GM18868 (cell line): ENCODE measurements at regions not wholly inside any gene's neighbourhood (a gene's known extent, or its start where the extent isn't known, plus 50 kb on each side); places are given as distances from the start of the nearest gene placed in this dataset.

Experiments
- ATAC-seq: cut with Tn5 transposase; IDR thresholded peaks from one replicate; pipeline ENCODE4 v1.9.1; 2021; ENCODE audit warnings: mild to moderate bottlenecking, moderate library complexity; ENCODE audit not compliant: unreplicated experiment

DNA sequence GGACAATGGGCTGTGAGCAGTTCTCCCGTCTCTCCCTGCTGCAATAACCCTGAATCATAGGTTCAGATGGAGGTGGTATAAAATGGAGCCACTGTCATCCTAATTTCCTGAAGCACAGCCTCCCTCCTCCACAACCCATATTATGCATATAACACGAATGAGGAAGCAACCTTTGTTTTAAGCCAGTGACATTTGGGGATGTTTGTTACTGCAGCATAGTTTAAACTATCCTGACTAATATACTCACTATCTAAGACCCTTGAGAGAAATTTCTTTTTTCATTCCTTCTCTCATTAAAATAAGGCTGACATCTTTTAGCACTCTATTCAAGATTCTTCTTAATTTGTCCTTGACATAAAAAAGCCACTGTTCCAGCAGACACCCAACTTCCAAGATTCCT lies 413.4 kb downstream of the SOX9 start:
- ATAC-seq, result no peak

DNA sequence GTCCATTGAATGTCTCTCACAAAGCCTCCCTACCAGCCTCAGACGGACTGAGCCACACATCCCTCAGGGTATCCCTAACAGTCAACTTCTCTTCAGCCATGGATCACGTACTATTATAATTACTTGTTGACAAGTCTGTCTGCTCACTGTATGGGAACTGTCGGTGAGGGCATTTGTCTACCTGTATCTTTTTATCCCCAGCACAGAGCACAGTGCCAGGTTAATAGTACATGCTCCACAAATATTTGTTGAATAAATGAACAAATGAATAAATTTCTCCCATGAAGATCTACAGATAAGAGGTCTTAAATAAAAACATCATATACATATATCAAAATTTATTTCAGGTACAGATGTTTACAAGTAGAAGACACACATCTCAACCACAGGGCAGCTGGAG lies 414.0 kb downstream of the SOX9 start:
- ATAC-seq, result no peak

DNA sequence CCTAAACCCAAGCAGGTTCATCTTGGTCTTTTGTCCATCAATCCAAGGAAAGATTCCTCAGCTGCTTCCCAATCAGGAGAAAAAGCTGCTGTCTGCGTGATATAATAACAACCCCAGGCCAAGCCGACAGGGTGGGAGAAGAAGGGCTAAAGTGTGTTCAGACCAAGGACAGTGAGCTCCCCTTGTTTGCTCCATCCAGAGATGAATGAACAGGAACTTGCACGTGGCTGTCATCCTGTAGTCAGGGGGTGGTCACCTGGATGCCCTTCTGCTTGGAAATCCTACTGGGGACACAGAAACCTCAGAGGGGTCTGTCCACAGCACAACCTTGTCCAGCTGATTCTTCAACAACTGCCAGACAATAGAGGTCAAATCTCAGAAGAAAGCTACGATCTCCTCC lies 414.5 kb downstream of the SOX9 start:
- no peak for ATAC-seq

DNA sequence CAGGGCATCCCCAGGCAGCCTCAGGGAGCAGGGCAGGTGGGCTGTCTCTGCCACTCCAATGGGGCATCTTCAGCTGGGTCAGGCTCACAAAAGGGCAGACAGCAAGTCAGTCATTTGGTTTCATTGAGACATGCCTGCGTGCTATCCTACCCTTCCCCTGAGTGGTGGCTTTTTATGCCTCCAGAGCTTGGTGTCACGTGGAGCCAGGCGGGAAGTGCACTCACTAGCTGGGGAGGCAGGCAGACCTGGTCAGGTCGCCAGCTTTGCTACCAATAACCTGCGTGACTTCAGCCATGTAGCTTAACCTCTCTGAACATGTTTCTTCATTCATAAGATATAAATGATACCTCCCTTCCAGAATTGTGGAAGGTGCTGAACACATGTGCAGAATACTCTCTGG lies 415.0 kb downstream of the SOX9 start:
- ATAC-seq, result no peak

DNA sequence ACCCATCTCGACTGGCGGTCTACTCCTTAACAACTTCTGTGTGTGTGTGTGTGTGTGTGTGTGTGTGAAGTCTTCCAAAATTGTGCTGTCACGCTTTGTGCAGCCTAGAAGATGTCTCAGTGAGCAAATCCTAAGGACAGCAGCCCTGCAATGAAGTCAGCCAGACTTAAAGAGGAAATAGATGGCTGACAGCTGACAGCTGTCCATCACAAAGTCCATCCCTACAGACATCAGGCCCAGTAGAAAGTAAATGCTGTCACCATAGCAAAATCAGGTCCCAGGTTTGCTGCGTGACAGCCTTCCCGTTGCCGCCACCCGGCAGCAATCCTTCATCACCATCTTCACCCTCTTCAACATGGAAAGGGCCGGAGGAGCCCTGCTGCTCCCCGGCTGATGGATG lies 416.0 kb downstream of the SOX9 start:
- ATAC-seq, result no peak

DNA sequence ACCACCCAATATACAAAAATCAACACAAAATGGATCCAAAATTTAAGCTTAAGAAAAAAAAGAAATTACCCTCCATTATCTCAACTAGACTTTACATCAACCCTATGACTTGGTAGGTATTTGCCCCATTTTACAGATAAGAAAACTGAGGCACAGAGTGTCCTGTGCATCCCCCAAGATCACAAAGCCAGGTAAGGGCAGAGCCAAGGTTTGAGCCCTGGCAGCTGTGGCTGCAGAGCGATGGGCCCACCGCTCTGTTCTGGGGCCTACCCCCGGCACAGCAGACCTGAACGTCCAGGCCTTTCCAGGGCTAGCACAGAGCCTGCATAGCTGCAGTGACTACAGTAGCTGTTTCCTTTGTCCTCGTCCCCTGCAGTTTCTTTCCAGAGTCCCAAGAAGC lies 417.6 kb downstream of the SOX9 start:
- no peak for ATAC-seq

DNA sequence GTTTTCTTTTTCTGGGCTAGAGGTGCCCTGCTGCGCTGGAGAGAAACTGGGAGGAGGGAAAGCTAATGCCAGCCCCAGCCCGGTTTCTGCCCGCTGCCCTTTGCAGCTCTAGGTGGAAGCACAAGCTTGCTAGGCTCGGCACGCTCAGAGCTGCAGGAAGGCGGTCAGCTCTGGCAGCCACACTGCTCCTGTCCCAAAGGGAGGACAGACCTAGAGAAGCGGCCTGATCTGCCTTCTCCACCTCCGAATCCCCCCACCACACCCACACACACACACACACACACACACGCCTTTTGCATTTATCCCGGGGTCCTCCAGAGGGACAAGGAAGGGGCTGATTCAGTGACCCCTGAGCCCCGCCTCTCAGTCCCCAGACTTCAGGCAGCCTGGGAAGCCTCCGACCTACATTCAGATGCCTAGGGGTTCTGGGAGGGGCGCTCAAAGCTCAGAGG lies 418.1 kb downstream of the SOX9 start:
- no peak for ATAC-seq

DNA sequence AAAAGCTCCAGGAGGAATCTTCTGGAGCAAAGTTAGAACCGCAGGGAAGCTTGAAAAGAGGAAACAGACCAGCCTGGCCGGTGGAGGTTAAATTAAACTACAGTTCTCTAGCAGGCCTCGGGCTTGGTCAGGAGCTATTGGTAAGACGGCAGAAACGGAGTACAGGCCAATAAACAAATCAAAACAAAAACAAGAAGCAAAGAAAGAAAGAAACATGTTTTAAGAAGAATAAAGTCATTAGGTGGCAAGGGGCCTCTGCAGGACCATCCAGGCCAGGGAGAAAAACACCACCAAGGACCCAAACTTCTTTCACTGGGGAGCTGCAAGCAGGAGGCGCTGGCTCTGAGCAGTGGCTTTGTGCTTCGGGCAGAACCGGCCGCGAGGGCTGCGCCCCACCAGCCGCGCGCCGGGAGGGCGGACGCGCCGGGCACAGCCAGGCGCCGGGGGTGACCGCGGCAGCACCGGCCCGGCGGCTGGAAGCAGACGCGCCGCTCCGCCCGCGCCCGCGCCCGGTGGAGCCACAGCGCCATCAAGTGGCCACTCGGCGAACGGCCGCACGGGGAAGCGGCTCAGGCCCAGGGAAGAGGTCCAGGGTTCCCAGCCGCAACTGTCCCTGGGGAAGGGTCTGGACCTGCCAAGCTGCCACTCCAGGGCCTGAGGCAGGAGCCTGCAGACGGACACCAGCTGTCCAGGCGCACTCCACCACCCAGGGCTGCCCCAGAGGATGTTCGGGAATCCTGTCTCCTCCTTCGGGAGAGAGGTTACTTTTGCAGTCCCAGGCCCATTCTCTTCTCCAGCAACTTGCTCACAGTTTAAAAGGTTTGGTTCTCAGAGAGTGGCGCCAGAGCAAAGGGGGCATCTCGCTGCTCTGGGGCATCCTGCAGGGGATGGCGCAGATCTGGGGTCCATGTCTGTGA lies 419.4 kb downstream of the SOX9 start:
- peak; percentile 92 for ATAC-seq

DNA sequence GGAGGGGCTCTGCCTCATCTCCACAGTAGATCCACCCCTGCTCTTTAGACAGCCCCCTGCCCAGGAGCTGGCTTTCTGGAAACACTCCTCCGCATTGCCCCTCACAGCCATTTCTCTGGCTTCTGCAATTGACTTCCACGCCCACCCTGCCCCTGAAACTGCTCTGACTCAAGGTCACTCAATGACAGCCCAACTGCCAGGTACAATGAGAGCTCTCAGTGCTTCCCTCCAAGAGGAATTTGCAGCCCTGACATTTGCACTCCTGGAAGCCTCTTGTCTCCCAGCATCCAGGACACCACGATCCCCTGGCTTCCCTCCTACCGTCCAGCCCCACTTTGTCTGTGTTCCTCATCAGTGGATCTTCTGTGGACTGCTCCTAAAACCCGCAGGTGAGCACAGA lies 421.5 kb downstream of the SOX9 start:
- ATAC-seq, result no peak

DNA sequence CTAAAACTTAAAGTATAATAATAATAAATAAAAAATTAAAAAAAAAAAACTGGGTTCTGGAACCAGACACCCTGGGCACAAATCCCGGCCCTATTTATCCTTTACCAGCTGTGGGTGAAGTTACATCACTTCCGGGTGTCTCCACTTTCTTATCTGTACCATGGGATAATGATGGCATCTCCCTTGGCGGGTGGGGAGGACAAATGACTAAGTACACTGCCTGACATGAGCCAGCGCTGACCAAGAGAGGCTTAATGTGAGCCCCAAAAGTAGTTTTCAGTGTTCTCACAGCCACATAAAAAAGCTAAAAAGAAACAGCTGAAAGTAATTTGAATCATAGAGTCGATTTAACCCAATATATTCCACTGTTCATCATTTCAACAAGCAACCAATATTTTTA lies 424.9 kb downstream of the SOX9 start:
- ATAC-seq, result no peak

DNA sequence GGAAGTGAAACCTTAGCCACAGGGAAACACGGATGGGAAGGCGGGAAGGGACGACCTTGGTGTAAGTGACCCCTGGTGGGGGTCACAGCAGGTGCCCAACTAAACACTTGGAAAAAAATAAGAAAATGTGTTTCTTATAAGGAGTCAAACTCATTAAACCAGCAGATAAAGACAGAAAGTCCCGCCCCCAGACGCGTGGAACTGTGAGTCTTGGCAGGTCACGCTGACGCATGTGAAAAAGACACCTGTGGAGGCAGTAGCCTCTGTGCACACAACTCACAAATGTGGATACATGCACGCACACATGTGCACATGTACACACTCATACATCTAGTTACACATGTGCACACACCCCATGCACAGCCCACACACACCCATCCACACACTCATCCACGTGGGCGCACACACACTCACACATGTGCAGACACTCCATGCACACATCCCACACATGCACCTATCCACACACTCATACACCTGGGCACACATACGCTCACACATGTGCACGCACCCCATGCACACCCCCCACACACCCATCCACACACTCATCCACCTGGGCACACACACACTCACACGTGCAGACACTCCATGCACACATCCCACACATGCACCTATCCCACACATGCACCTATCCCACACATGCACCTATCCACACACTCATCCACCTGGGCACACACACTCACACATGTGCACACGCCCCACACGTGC lies 432.4 kb downstream of the SOX9 start:
- ATAC-seq, result no peak

DNA sequence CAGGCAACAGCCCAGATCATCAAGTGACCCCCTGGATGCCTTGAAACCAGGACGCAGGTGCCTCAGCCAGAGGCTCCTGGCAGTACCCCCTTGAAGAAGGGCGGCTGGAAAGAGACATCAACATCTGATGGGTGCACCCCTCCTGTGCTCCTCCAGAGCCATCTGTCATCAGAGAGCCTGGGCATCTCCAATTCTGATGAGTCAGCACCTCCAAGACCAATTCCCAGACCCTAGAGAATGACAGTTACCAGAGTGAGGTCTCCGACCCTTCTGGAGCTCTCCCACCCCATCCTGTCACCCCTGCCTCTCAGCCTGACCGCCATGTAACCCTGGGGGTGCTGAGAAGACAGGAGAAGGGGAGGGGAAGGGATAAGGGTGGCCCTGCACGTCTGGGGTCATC lies 433.7 kb downstream of the SOX9 start:
- no peak for ATAC-seq

DNA sequence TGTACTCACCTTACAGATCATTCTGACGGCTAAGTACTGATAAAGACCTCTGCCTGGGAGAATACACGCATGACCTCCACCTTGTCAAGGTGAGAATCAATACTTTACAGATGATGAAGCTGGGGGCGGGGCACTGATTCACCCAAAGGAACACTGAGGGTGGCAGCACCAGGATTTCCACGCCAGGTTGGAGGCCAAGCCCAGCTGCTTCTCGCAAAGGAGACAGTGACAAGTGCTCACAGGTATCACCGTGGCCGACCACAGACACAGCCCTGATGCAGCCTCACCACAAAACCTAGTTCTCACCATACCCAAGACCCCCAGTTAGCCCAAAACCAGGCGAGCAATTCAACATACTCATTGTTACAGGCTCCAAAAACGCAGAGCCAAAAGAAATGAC lies 434.2 kb downstream of the SOX9 start:
- ATAC-seq, result no peak

DNA sequence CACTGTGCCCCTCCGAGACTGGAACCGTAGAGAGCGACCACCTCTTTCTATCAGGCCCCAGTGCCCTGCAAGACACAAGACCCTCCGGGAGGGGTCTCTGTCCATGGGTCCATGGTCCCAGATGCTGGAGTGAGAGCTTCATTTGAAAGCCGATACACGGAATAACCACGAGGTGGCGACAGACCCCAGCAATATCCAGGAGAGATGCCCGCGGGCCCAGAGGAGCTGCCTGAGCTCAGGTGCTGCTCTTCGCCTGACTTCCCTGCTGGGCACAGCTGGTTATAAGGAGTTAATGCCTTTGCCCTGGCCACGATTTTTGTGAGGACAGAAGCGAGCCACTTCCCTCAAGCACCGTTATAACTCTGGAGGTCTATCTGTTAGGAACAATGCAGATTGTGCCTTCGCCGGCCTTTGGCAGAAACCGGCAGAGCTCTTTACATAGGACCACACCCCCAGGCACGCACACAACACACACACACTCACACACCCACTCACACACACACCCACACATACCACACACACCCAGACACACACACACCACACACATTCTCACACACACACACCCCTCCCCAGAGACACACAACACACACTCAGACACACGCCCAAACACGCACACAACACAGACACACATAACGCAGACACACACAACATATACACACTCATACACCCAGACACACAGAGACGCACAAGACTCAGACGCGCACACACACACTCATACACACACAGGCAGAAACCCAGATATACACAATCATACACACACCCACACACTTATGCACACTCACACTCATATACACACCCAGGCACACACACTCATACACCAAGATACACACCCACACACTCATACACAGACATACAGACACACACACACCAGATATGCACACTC lies 436.4 kb downstream of the SOX9 start:
- ATAC-seq, result peak; percentile 76

DNA sequence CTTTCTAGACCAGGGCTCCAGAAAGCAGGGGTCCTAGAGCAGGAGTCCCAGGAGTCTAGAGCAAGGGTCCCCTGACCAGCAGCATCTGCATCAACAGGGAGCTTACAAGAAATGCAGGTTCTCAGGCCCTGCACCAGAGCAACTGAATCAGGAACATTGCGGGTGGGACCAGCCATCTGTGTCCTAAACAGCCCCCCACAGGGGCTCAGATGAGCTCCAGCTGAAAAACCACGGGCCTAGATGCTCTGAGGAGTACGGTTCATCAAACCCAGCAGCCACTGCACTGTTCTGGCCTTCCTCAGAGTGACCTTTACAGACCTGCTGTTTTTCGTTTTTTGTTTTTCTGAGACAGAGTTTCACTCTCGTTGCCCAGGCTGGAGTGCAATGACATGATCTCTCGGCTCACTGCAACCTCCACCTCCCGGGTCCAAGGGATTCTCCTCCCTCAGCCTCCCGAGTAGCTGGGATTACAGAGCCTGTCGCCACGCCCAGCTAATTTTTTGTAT lies 438.2 kb downstream of the SOX9 start:
- no peak for ATAC-seq

DNA sequence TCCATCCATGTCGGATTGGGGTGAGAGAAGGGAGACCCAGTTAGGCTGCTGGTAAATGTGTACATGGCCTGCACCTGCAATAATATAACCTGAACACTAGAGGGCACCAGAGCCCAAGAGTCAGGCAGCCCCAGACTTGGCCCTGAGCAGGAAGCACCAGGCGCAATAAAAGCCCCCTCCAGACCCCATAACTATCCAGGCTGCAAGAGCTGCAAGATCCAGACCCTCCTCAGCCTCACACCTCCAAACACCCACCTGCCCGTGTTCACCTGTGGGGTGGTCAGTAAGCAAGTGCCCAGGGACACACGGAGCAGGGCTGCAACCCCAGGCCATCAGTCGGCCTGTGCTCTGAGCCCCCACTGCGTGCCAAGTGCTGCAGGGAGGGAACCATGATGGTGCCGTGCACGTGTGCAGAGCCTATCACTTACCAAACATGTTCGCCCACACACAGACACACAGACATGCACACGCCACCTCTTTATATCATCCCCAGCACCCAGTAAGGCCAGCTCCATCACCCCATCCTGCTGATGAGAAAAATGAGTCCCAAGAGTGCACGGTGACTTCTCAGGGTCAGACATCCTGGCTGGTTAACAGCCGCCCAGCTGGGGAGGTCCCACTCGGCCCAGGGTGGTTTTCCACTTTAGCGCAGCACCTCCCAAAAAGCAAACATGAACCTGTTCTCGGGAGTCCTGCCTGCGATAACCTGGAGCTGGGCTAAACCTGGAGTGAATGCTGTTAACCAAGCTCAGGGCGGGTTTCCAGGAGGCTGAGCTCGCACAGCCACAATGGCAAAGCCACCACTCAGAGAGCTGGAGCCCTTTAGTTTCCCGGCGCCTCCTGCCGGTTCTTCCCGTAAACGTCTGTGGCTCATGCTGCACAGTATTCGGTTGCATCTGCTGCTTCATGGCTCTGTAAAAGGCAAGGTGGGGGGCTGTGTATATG lies 439.8 kb downstream of the SOX9 start:
- peak; percentile 74 for ATAC-seq

DNA sequence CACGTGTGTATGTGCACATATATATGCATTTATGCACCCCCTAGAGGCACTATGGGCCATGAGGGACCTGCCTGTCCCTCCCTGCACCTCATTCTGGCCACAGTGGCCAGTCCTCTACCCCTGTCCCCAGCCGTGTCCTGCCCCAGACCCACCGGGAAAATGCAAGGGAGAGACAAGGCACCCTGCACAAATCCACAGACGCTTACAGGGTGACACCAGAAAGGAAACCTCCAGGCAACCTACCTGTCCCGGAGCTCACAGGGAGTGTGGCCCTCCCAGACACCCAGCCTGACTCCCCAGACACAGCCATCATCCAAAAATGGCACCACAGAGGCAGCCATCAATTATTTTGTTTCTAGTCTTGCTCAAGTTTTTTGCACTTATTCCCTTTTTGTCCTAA lies 440.4 kb downstream of the SOX9 start:
- no peak for ATAC-seq

DNA sequence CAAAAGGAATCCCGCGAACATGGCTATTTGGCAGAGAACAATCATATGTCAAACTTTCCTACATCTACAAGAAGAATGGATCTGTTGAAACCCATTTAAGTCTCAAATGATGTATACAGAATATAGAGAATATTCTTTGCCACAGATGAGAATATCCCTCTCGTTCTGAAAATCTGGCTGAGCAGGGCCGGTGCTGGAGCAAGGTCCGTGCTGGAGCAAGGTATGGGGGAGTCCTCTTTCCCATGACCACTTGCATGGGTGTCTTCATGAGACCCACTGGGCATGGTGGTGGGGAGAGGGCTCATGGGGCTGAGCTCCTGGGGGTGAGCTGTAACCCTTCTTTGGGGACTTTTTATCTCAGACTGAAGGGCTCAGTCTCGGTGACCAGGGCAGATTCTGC lies 440.9 kb downstream of the SOX9 start:
- no peak for ATAC-seq

DNA sequence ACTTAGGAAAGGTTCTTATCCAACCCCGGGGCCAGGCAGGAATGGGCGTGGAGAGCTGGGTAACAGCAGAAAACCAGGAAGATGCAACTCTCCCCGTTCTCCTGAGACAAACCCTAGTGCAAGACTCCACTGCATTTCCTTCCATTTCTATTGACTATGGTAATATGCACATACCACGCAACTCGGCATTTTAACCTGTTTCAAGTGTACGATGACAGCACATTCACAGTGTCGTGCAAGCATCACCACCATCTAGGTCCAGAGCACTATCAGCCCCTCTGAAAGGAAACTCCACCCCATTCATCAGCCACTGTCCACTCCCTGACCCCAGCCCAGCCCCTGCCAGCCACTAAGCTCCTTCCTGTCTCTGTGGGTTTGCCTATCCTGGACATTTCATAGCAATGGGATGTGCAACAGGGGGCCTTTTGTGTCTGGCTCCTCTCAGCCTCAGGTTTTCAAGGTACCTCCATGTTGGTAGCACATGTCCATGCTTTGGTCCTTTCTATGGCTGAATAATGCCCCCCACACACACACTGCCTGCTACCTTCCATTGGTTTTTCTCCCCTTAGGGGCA lies 441.9 kb downstream of the SOX9 start:
- ATAC-seq, result no peak

DNA sequence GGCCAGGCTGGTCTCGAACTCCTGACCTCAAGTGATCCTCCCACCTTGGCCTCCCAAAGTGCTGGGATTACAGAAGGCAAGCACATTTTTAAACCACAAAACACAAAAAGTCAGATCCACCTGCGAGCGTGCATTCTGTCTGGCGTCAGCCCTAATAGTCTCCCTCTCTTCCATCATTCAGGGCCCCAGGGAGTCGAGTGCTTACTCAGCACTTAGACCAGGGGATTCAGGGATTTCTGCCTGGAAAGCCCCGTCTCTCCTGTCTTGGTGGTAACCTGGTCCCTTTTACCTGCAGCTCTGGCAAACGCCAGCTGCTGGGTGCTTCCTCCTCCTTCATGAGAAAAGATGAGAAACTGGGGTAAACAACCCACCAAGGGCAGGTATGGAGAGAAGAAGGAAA lies 443.1 kb downstream of the SOX9 start:
- no peak for ATAC-seq
